HG03025 (cell line): ENCODE measurements at regions not wholly inside any gene's neighbourhood (a gene's known extent, or its start where the extent isn't known, plus 50 kb on each side); places are given as distances from the start of the nearest gene placed in this dataset.

Source experiments
- ATAC-seq: cut with Tn5 transposase; IDR thresholded peaks from one replicate; pipeline ENCODE4 v1.9.1; 2021; ENCODE audit warnings: mild to moderate bottlenecking, moderate library complexity; ENCODE audit not compliant: unreplicated experiment, low FRiP score

DNA sequence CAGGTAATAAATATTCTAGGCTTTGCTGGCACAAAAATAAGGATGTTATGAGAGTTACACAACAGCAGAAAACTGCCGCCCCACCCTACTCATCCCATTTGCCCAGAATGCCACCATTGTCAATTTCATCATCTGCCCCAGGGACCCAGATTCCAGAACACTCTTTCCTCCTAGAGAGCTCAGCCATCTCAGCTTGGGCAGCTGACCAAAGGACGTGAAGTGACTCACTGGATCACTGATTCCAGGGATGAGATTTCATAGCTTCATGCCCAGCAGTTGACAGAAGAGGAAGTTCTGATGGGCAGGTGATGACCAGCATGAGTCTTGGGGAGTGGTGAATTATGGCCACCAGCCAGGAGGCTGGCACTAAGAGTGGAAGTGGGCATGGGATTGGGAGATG, 450.3 kb downstream of the RMST start:
- ATAC-seq: no peak

DNA sequence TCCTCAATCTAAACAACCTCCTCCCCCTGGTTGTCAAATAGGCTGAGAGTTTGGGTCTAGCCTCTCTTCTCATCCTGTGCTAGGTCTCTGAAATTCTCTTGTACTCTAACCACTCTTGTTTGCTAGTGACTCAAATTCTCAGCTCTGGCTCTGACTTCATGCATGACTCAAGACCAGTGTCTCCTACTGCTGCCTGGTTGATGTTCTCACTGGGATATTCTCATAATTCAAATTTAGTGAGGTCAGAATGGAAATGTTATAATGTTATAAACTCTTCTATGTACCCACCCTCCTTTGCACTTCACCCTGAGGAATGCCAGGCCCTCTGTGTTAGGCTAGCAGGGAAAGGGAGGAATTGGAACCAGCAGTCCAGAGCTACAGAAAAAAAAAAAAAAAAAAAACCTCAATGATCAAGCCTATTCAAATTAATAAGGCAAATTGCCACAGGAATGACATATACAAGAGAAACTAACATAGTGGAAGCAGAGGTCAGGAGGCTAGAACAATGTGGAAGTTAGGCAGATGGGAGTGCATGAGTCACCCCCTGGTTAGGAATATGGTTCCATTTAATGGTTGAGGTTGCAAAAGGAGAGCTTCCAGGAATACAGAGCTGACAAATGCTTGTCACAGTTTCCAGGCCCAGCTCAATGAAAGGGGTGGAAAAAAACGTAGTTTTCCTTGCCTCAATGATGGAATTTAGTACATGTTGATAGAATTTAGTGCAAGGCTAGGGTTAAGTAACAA, 459.5 kb downstream of the RMST start:
- ATAC-seq: no peak

DNA sequence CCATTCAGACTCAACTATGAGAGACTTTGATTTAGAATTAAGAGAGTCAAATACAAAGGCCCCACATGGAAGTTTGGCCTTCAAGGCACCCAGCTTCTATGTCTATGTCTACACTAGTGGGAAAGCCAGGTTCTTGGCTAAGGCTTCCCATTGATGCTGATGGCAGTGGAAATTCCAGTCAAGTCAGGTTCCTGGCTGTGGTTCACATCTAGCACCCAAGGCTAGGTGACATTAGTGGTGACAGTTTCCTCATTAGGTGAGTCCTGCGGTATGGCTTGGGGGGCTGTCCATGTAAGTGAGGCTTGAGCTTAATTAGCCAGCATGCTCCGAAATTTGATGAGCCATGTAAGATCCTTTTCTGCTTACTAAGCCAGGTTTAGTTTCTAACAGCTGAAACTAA, 460.9 kb downstream of the RMST start:
- no peak for ATAC-seq

DNA sequence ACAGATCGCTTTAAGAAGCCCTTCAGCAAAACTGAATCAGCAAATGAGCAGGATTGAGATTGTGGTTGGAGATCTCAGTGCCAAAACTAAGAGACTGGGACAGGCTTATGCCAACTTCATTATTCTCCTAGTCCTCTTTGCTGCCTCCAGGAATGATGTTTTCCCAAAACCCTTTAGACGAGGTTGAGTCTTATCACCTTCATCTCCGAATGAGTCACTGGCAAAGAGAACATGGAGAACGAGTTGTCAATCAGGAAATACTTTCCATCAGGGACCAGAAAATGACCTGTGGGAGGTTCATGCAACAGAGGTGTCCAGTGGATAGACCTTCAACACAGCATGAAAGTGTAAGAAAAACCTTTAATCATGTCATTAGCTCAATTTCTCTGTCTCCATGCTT, 461.5 kb downstream of the RMST start:
- ATAC-seq: no peak

DNA sequence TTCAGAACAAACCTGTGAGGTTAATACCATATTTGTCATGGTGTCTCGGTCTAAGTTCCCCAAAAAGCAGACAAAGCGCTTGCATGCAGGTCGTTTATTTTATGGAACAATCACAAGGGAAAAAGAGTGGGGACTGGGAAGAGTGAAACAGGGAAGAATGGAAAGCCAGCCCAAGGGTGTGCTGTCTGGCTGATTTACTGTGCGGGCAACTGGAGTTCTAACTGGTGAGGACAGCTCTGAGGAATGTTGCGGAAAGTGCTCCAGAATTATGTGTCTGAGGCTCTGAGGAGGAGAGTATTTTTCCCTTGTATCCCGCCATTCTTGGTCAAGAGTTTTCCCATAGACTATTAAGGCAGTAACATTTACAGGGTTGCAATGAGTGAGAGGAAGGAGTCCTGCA, 465.4 kb downstream of the RMST start:
- no peak for ATAC-seq

DNA sequence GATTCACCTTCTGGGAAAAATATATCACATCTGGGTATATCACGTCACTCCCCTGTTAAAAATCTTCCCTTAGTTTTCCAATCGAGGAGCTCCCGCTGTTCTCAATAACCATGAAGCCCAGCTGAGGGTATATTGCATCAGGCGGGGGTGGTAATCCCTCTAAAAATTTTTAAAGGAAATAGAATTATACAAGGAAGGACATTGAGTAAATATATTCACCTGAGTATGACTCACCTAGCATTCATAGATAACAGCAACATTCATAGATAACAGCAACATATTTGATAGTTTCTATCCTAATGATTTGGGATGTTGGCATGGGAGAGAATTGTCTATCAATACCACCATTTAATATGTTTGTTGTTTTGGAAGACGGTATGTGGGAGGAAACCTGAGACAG, 473.6 kb downstream of the RMST start:
- ATAC-seq: no peak

DNA sequence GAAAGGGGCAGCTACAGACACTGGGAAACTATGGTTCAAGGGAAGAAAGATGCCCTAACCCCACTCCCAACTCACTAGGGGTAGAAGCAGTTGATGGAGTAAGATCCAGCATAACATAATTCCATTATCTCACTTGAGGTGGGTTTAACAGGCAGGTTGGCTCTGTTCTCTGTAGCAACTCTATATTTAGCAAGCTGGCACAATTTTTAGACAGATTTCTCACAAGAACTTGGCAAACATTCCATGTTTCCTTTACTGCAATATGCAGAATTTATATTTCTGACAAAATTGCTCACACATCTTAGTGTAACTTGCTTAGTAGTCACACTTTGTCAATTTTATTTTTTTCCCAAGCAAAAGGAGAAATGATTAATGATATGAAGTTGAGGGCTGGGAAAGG, 475.4 kb downstream of the RMST start:
- ATAC-seq: no peak

DNA sequence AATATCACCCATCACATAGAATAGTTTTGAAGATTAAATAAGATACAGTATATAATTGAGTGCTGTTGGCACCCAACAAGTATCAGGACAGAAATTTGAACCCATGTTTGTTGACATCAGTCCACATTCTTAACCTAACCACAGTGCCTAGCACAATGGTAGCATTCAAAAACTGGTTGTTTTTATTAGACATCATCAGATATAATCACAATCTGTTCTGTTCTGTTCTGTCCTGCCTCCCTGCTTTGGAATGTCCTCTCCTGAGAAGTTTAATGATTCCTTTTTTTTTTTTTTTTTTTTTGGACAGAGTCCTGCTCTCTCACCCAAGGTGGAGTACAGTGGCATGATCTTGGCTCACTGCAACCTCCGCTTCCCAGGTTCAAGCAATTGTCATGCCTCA, 476.6 kb downstream of the RMST start:
- no peak for ATAC-seq

DNA sequence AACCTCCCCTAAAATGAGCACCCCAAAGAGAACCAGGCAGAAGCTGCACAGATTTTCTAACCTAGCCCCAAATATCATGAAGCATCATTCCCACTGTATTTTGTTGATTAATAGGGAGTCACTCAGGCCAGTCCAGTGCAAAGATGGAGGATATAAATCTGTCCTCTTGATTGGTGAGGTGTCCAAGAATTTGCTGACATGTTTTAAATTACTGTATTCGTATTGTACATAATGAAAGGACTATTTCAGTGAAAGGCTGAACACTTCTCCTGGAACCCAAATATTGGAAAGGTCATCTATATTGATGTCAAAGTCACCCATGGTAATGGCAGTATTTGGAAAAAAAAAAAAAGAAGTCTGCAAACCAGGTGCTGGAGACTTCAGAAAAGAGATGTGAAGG, 477.5 kb downstream of the RMST start:
- no peak for ATAC-seq

DNA sequence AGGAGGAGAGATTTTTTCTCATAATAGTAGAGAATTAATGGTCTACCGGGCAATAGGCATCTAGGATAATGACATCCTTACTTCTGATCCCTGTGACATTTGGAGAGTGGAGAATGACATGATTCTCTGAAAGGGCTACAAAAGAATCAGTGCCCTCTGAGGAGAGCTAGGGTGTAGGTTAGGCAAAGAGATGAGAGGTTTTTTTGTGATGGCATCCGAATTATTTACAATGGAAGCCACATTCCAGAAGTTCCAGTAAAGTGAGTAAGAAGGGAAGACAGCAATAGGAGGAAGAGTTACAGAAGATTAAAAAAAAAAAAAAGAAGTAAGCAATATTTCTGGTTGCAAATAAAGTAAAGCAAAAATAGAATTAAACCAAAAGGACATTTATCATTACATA, 478.0 kb downstream of the RMST start:
- ATAC-seq: no peak

DNA sequence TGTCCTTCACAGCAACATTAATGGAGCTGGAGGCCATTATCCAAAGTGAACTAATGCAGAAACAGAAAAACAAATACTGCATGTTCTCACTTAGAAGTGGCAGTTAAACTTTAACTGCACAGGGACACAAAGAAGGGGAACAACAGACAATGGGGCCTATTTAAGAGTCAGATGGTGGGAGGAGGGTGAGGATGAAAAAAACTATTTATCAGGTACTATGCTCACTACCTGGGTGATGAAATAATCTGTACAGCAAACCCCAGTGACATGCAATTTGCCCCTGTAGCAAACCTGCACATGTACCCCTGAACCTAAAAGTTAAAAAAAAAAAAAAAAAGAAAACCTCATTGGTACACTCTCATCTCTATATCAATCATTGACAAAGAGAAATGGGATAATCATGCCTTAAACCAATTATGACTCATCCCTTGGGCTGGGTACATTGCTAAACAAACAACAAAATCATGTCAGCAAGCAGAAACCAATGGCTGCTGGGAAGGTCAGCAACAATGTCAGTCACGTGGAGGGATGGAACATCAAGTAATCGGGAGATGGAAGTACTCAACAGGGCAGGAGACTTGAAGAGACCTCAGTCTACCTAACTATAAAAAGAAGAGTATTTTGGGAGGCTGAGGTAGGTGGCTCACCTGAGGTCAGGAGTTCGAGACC, 479.2 kb downstream of the RMST start:
- ATAC-seq: no peak

DNA sequence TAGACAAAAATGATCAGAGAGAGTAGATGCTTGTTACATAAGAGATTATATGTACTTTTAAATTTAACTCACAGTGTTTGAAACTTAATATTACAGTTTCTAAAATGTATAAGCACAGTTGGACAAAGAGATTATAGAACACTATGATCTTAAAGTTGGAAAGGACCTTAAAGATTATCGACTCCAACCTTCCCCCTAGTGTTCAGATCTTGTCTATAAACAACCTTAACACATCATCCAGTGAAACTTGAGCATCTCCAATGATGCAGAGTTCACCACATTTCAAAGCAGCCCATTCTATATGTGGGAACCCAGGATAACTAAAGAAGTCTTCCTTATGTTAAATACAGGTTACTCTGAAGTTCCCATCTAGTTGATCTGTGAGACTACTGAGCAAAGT, 480.8 kb downstream of the RMST start:
- ATAC-seq: no peak

DNA sequence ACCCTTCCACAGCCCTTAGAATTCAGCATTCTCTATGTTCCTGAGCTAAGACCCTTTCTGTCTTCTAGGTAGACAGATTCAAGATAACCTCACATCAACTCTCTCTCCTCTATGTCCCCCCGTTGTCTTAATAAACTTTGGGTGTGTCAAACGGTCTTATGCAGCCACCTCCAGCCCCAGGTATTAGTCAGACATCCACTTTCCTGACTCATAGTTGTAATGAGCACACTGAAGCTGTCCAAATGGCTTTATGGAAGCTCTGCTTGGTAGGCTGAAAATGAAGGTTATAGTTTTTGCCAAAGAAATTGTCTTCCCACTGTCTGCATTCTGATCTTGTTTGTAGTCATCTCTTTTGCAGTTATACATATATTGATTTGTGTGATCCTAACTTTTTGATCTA, 482.0 kb downstream of the RMST start:
- ATAC-seq: no peak

DNA sequence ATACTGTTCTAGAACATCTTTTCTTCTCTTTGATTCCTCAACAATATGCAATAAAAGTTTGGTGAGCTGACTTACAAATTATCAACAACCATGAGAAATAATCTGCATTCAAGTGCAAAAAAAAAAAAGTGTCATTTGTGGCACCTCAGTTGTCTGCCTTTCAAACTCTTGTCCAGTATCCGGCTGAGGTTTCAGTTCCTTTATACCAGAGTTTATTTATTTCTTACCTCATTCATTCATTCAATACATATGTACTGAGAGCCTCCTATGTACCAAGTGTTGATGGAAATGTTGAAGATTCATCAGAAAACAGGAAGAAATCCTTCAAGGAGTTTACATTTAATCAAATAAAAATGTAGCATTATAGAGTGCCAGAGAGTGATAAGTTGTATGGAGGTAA, 484.1 kb downstream of the RMST start:
- no peak for ATAC-seq

DNA sequence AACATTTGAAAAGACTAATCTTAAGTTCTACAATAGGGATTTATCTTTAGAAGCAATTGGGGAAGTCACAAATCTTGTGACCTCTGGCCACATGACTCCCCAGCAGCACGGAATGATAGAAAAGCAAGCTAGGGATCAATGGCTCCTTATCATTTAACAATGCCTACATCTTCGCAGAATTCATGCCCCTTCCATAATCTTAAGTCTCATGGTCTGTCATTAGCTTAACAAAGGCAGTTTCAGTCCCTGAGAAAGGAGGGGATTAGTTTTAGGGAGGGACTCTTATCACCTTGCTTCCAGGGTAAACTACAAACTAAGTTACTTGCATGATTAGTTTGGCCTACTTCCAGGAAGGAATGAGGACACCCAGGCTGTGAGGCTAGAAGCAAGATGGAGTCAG, 486.0 kb downstream of the RMST start:
- no peak for ATAC-seq

DNA sequence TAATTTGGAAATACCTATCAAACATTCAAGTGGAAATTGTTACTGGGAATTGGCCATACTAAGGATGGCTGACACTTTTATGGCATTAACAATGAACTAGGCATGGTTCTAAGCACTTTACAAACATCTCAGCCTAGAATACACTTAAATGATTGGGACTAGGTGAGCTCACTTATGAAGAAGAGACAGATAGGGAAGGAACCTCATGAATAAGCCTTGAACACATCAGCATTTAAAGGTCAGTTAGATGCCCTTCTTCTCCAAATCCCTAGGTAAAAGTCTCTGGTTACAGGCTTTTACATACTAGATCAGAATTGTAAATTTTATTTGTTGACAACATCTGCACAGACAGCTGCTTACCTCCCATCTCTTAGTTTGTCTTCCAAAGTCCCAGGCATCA, 488.6 kb downstream of the RMST start:
- ATAC-seq: no peak

DNA sequence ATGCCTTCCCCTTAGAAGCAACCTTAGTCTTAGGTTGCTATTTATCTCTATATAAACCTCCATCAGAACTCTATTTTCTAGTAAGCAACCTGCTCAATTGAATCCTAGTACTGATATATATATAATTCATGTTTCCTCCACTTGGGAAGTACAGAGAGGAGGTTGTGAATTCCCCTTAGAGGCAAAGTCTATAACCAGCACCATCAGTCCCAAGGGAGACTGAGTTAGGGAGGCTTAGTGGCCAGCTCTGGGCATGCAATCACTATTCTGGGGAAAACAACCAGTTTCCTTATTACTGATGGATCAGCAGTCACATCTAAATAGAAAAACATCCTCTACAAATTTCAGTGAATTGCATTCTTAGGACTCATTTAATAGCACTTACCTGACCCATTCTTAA, 489.1 kb downstream of the RMST start:
- ATAC-seq: no peak

DNA sequence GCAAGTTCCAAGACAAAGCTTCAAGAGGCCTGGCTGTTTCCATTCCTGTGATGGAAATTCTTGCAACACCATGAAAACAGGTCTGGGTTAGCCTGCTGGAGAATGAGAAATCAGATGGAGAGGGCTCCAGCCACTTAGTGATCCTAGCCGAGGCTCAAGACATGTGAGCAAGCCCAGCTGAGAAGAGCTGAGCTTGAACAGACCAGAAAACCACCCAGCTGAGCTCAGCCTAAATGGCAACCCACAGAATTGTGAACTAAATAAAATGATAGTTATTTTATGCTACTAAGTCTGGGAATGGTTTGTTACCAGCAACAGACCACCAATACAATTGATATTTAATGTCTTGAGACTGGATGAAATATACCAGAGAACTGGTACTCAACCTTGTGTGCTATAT, 494.5 kb downstream of the RMST start:
- ATAC-seq: no peak

DNA sequence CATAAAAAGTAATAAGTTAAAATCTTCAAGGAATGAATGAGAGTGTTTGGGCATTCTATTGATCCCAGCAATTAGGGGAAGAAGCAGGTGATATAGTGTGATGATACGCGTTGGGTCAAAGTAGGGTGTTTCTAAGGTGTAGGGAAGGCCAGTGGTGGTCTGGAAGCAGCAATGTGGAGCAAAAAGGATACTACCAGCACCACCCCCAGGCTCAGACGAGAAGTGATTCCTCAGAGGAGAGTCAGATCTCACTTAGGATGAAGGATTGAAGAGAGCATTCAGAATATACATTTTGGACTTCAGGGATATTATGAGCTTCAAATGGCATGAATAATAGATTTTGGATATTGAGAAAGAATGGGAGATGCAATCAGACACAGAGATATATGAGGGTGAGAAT, 497.6 kb downstream of the RMST start:
- ATAC-seq: no peak

DNA sequence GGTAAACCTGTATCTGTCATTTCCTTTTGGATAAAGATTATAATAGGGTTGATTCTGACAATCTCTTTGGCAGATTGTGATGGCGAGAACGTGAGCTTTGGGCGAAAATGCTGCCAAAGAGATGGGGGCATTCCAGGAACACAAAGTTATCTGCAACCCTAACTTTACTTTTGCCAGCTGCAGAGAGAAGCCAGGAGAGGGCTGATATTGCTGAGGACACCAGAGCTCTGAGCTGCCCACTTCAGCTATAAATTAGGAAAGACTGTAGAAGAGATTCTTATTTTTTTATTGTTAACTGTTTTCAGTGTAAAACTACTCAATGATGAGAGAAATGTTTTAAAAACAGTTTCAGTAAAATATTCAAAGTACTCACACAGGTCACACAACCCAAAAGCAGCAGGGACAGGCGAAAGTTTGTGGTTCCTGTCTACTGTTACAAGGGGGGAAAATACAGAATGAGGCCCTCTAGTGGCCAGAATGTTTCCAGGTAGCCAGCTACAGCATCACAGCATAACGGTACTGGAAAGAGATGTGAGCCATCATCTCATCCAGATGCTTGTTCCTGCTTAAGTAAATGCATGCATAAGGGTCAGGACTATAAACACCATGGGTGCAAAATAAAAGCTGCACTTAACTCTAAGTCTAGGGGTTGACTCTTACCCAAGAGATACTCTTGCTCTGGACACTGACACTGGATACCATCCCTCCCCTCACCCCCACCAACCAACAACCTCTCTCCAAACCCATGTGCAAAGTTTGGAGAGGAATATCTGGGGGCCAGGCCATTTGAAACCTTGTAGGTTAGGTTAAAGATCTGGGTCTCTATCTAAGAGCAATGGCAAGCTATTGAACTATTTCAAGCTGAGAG, 498.4 kb downstream of the RMST start:
- peak; percentile 74 for ATAC-seq

DNA sequence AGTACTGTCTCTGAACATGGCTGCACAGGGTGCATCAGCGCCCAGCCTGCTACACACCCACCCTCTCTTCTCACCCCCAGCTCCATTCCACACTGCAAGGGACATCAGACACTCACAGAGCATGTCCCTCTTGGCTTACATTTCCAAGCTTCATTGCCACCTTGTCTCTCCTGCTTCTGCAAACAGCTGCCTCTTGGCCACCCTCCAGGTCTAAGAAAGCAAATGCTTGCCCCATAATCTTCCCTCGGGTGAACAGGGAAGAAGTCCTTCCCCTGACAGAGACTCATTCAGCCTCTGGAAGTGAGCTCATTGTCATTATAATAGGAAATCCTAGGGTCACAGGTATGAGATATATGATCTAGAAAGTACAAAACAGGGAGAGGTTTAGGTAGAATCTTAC, 505.2 kb downstream of the RMST start:
- ATAC-seq: no peak
